ENCODE measurements at regions not wholly inside any gene's neighbourhood (a gene's known extent, or its start where the extent isn't known, plus 50 kb on each side); places are given as distances from the start of the nearest gene placed in this dataset.
"Not testable (repeated sequence)": the region's sequence is repeated elsewhere in the genome, so short reads cannot be mapped to it uniquely, and the experiment has no call there.

GRCh38 chr5:62192958-62193357 lies 113.0 kb upstream of the KIF2A start:
- DNase-seq (ENCODE audit: low spot score) (no peak), ATAC-seq (ENCODE audit: low FRiP score) (no peak)
- no peak for TF ChIP-seq CTCF (IDR thresholded peaks at IDR 0.05)

GRCh38 chr5:62196532-62196931 lies 109.5 kb upstream of the KIF2A start:
- ATAC-seq (ENCODE audit: low FRiP score); DNase-seq (ENCODE audit: low spot score): not testable (repeated sequence)

GRCh38 chr5:62197697-62198096 lies 108.3 kb upstream of the KIF2A start:
- TF ChIP-seq CTCF (IDR thresholded peaks at IDR 0.05): no peak
- no peak for DNase-seq (ENCODE audit: low spot score)
- no peak for ATAC-seq (ENCODE audit: low FRiP score)

GRCh38 chr5:62198421-62198820 lies 107.6 kb upstream of the KIF2A start:
- TF ChIP-seq CTCF (IDR thresholded peaks at IDR 0.05): no peak
- no peak for DNase-seq (ENCODE audit: low spot score)

GRCh38 chr5:62199792-62200716 lies 106.0 kb upstream of the KIF2A start:
- DNase-seq (ENCODE audit: low spot score) (no peak), ATAC-seq (ENCODE audit: low FRiP score) (no peak)
- TF ChIP-seq CTCF (IDR thresholded peaks at IDR 0.05): no peak

More at GRCh38 chr5:62198421-62198820, 107.6 kb upstream of the KIF2A start:
- no peak for ATAC-seq (ENCODE audit: low FRiP score)

GRCh38 chr5:62206150-62206829 lies 99.7 kb upstream of the KIF2A start:
- no peak for TF ChIP-seq CTCF (IDR thresholded peaks at IDR 0.05)
- ATAC-seq (ENCODE audit: low FRiP score) (no peak), DNase-seq (ENCODE audit: low spot score) (no peak)

GRCh38 chr5:62208218-62208852 lies 97.7 kb upstream of the KIF2A start:
- no peak for DNase-seq (ENCODE audit: low spot score)
- no peak for ATAC-seq (ENCODE audit: low FRiP score)
- no peak for TF ChIP-seq CTCF (IDR thresholded peaks at IDR 0.05)
